HG02885 (cell line): ENCODE measurements at regions not wholly inside any gene's neighbourhood (a gene's known extent, or its start where the extent isn't known, plus 50 kb on each side); places are given as distances from the start of the nearest gene placed in this dataset.
"Not testable (repeated sequence)": the region's sequence is repeated elsewhere in the genome, so short reads cannot be mapped to it uniquely, and the experiment has no call there.

Source experiments
- ATAC-seq: cut with Tn5 transposase; IDR thresholded peaks from one replicate; pipeline ENCODE4 v1.9.1; 2021; ENCODE audit warnings: mild to moderate bottlenecking; ENCODE audit not compliant: unreplicated experiment, poor library complexity

DNA sequence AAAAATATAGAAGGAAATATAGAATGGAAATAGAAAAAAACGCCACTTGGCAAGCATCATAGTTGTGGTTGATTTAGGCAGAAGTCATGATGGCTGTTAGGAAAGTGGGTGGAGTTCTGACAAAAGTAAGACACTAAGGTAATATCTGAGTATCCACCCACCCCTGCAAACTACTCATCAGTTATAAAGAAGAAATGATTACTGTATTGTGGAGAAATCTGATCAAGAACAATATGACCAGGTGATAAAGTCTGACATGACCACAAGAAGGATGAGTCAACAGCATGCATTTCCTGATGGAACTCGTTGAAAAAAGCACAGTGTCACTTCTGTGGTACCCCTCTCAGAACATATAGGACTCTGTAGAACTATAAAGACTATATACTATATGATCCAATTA is 343.4 kb upstream of the PAPPA start:
- no peak for ATAC-seq

DNA sequence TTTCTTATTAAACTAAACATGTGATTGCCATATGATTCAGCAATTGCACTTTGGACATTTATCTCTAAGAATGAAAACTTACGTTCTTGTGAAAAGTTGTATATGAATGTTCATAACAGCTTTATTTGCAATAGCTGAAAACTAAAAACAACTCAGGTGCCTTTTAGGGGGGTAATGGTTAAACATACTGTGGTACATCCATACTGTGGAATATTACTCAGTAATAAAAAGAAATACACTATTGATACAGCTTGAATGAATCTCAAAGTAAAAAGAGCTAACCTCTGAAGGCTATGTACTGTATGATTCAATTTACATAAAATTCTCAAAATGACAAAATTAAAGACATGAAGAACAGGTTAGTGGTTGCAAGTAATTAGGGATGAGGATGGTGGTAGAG is 339.5 kb upstream of the PAPPA start:
- ATAC-seq: no peak

DNA sequence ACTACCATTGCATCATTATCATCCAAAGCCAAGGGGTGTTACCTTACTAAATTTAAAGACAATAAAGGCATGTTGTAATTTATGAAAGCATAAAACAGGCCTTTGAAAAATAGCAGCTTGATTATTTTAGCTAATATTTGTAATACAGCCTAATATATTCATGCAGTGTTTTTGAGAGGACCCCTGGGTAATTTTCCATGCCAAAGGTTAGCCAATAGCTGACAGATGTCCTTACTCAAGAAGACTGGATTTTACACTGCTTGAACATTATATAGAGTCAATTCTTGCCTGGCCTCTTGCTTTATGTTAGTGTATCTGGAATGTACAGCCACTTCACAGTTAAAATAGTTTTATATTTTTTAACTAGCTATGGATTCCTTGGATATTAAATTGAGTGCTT is 337.8 kb upstream of the PAPPA start:
- no peak for ATAC-seq

DNA sequence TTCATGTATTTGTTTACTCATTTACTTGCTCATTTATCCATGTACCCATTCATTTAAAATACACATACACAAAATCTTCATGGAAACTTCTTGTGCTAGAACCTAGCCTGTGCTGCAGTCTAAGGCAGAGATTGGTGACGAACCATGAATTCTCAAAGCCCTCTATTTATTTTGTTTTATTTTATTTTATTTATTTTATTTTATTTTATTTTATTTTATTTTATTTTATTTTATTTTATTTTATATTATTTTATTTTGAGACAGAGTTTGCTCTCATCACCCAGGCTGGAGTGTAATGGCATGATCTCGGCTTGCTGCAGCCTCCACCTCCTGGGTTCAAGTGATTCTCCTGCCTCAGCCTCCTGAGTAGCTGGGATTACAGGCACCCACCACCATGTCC is 334.9 kb upstream of the PAPPA start:
- ATAC-seq: not testable (repeated sequence)

DNA sequence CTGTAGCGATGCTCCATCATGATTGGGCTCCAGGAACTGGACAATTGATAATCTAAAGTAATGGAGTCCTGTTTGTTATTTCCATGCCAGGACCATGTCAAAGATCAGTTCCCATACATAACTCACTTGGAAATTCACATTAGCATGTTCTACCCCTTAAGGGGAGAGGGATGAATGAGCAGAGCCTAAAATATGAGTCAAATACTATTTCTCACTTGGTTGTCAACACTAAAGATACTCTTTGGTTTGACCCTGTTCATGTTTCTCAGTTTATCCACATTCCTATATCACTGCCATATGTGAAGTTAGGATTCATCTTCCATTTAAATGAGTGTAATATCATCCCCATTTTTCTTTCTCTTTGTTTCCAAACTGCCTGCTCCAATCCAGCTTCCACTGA is 321.6 kb upstream of the PAPPA start:
- ATAC-seq: no peak

DNA sequence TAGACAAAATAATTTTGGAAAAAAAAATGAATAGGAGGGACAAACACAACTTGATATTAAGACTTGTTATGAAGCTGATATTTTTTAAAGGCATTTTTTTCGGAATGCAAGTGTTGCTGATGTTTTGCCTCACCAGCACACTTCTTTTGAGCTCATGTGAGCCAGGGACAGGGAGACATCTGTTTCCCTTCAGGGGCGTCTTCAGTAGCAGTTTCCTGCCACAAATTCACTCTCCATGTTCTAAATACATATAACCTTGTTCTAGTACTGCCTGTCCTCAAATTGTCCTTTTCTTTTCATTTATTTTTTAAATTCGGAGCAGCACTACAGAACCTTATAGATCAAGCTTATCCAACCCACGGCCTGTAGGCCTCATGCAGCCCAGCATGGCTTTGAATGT is 316.0 kb upstream of the PAPPA start:
- ATAC-seq: no peak

DNA sequence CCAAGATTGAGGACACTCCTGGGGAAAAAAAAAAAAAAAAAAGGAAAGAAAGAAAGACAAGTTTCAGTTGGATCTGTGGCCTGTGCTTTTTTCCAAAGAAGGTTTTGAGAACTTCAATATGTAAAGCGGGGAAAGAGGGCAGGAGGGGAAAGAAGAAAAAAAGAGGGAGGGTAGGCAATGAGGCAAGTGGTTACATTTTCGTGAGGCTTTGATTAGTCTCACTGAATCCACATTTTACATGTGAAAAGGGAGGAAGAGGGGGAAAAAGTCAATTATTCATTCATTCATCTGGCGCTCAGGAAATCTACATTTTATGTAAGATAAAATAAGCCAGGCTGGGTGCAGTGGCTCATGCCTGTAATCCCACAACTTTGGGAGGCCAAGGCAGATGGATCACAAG is 315.2 kb upstream of the PAPPA start:
- ATAC-seq: no peak

DNA sequence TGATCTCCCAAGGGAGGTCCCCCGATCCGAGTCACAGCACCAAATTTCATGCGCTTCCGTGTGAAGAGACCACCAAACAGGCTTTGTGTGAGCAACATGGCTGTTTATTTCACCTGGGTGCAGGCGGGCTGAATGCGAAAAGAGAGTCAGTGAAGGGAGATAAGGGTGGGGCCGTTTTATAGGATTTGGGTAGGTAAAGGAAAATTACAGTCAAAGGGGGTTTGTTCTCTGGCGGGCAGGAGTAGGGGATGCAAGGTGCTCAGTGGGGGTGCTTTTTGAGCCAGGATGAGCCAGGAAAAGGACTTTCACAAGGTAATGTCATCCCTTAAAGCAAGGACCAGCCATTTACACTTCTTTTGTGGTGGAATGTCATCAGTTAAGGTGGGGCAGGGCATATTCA is 309.2 kb upstream of the PAPPA start:
- not testable (repeated sequence) for ATAC-seq

DNA sequence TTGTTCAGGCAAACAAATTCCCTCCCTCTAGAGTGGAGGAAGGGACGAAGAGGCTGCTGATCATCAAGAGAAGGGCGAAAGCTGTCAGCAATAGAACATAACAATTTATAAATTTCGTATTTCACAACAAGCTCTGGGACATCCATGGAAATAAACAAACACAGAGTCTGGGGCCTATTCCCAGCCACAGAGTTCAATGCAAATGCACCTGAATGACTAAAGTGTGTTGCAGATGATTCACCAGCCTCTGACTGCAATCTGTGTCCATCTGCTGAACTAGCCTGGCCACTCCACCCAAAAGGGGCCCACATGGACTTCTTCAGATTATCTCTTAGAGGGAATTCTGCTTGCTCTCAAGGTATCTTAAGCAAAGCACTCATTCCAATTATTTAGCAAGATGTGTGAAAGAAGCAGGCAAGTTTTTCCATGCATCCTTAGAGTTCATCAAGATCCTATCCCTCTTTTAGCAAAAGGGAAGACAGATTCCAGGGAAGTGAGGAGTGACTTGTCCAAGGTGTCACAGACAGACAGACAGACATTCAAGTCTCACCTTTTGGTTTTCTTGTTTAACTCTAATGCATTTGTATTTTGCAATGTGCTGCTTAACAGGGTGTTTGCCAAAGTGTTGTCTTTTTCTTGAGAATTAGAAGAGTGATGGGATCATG is 307.8 kb upstream of the PAPPA start:
- no peak for ATAC-seq

DNA sequence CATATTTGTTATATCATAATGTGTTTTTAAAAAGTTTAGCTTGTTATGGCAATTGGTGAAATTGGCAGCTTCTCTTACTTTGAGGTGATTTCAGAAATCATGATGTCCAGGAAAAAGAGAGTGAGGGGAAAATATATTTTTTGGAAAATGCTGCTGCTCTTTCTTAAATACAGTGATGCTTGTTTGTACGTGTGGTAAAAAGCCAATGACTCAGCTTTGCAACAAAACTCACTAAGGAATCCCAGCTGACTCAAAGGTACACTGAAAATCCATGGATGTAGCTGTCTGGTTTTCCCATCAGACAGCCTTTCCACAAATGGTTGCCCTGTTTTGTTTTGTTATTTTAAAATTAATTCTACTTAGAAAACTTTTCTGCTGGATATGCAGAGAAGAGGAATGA is 306.4 kb upstream of the PAPPA start:
- no peak for ATAC-seq

DNA sequence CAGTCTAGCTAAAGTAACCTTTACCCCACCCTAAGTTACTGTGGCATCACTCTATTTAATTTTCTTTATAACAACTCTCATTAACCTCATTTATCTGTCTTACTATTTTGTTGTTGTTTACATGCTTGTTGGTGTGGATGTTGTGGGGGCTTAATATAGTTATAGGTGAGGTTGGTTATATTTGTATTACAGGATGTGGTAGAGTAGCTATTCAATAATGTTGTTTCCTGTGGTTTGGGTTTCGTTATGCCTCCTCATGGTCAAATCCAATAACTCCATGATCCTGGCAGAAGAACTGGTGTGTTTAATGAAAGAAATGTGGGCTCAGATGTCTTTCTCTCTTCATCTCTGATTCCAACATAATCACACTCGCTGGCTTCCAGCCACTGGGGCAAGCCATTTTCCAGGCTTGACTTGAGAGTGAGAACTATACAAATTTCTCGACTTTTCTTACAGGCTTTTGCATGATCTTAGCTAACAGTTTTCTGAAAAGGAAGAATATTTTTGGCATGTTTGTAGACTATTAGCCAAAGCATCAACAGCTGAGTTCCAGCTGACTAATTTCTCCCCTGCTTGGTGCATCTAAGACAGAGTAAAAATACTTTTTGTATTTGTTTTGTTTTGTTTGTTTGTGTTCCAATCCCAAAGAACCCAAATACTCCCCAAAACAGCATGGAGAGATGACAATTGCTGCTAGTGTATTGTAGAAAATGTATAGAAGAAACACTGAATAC is 303.7 kb upstream of the PAPPA start:
- ATAC-seq: no peak

DNA sequence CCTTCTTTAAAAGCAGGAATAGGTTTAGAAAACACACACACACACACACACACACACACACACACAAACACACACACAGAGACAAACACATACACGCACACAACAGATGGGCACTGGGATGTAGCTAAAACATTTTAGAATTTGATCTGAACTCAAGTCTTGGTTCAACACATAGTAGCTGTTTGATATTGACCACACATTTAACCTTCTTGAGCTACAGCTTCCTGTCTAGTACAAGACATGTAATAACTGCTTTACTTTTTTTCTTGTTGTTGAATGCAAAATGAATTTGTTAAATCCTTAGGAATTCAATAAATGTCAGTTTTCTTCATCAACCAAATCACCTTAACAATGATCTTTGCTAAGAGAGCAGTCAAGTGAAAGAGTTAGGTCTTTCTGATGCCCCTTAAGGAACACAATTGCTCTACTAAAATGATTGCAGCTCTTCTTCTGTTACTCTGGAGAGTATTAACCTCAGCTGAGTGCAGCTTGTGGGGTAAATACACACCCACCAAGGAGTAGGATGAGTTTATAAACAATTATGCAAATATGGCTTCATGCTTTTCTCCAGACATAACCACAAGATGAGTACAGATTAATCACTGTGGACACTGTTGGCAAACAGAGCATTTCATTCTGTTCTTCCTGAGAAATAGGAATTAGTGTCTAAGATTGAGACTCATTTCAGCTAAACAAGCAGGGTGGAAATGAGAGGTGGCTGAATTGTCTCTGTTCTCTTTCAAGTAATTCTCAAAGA is 302.9 kb upstream of the PAPPA start:
- ATAC-seq: no peak

DNA sequence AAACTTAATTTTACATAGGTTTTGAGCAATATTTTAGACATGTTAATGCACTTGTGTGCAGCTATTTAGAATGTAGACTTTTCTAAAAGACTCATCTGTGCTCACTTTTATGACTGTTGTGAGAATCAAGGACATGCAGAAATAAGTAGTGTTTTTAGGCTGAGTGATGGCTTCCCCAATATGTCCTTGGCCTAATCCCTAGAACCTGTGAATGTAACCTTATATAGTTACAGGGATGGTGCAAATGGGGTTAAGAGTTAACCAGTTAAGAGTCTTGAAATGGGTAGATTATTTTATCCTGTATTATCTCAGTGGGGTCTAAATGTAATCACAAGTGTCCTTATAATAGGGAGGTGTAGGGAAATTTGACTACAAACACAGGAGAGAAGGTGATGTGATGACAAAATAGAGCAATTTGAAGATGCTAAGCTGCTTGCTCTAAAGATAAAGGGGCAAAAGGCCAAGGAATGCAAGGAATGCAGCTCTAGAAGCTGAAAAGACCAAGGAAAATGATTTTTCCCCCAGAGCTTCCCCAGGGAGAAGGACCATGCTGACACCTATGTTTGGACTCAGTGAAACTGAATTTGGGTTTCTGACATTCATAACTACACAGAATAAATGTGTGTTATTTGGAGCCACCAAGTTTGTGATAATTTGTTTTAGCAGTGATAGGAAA is 298.0 kb upstream of the PAPPA start:
- no peak for ATAC-seq

DNA sequence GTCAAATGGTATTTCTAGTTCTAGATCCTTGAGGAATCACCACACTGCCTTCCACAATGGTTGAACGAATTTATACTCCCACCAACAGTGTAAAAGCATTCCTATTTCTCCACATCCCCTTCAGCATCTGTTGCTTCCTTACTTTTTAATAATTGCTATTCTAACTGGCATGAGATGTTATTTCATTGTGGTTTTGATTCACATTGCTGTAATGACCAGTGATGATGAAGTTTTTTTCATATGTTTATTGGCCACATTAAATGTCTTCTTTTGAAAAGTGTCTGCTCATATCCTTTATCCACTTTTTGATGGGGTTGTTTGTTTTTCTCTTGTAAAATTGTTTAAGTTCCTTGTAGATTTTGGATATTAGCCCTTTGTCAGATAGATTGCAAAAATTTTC is 295.2 kb upstream of the PAPPA start:
- ATAC-seq: not testable (repeated sequence)

DNA sequence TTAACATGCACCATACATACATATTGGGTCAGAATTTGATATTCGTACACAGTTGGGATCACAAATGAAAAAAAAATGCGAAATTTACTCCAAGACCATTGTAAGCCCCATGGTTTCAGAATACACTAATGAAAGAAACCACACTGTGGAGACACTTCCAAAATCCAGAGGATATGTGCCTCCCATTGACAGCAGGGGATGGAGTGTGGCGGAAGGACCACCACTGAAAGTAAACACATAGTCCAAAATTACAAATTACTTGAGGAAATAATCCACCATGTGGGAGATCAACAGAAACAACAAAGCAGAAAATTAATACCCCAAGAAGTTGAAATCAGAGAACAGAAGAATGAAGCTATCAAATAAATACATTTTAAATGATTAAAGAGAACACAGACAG is 291.6 kb upstream of the PAPPA start:
- no peak for ATAC-seq

DNA sequence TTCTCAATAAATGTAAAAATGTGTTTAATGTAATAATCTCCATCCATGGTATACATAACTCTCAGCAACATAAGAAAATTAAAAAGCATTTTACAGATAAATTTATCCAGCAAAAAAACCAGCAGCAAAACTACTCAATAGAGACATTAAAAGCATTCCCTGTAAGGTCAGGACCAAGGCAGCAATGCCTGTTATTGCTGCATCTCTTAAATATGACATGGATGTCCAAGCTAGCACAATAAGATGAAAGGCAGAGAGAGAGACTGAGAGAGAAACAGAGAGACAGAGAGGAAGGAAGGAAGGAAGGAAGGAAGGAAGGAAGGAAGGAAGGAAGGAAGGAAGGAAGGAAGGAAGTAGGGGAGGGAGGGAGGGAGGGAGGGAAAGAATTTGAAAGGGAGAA is 289.0 kb upstream of the PAPPA start:
- ATAC-seq: no peak

DNA sequence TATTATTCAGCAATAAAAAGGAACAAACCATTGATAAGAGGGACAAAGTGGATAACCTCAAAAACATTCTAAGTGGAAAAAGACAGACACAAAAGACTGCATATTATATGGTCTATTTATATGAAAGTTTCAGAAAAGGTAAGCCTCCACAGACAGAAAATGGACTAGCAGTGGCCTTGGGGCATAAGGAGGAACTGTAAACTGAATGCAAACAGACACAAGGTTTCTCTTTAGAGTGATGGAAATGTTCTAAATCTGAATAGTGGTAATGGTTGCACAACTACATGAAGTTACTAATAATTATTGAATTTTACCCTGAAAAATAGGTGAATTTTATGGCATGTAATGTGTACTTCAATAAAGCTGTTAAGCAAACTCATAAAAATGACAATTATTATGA is 286.3 kb upstream of the PAPPA start:
- ATAC-seq: no peak

DNA sequence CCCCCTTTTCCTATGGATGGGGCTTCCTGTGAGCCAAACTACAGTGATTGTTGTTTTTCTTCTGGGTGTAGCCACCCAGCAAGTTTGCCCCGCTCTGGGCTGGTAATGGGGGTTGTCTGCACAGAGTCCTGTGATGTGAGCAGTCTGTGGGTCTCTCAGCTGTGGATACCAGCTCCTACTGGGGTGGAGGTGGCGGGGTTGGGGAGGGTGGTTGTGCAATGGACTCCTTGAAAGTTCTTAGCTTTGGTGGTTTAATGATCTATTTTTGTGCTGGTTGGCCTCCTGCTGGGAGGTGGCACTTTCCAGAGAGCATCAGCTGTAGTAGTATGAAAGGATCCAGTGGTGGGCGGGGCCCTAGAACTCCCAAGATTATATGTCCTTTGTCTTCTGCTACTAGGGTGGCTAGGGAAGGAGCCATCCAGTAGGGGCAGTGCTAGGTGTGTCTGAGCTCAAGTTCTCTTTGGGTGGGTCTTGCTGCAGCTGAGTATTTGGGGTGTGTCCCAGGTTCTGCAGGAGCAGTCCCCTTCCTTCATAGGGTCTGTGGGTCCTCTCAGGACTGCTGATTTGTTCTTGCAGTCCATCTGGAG is 275.6 kb upstream of the PAPPA start:
- ATAC-seq: no peak

DNA sequence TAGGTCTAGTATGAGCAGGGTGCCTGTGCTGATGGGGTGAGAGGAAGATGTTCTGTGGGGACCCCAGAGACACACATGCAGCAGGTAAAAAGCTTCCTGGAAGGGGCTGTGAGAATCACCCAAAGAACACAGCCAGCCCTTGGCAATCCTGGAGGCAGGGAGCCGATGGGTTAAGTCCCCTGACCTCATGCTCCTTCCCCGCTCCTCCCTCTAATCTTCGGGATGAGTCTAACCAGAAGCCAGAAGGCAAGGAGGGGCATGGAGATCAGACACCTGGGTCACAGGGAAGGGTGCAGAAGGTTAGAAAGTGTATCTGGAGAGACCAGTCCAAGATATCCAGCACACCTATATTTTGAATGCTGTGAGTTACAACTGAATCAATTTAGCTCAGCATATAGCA is 274.1 kb upstream of the PAPPA start:
- no peak for ATAC-seq

DNA sequence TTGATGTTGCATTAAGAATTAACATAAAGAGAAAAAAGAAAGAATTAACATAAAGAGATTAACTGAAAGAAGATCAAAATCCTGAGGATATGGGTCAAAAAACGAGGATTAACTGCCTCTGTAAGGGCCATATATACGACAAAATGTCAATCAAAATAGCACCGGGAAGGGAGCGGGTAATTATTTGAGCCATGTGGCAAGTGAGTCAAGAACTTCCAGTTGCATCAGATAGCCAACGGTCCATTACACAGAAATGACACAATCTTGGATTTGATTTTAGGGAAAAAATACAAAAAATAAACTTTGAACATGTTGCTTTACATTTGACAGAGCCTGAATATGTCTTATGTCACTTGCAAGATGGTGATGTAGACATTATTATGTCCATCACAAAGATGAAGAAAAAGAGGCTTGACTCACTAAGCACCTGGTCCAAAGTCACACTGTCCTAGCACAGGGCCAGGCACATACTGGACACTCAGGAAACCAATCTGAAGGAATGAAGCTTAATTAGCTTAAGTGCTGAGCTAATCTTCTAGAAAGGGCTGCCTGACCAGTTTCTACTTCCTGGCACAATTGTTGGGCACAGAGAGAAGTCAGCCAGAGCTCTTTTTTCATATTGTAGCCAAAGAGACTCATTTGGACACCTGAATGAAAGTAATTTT is 273.2 kb upstream of the PAPPA start:
- ATAC-seq: no peak
